ENCODE measurements at regions not wholly inside any gene's neighbourhood (a gene's known extent, or its start where the extent isn't known, plus 50 kb on each side); places are given as distances from the start of the nearest gene placed in this dataset.
A peak's percentile ranks its signal among the peaks of the same experiment; 100 is the strongest.

- DNase-seq, result no peak
Observed at GRCh38 chr7:3236268-3236667, 64.8 kb upstream of the SDK1 start.

DNA sequence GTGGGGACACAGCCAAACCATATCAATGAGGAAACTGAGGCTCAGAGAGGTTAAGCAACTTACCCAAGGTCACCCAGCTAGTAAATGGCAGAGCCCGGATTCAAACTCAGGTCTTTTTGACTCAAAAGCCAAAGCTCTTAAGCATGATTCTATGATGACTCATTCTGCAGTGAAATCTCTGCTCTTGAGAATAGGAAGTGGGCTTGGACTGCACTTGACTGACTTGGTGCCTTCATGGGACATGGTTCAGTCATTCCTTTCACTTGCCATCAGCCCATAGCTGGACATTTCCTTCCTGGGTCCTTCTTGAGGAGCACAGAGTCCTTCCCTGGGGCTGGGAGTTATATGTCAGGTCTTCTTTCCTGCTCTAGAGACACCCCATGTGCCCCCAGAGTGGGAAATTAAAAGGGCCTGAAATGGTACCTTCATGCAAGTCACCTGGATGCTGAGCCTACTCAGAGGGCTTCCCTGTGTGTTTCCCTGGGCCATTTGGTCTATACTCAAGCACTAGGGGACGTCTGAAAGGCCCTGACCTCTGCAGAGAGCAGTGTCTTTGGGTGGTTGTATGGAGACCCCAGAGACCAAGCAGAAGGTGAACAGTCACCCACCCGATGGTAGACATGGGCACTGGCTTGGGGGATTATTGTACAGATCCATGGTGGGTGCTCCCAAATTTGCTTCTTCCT, 62.4 kb upstream of the SDK1 start:
- no peak for DNase-seq

- DNase-seq, result no peak
Observed at GRCh38 chr7:3239291-3239691, 61.8 kb upstream of the SDK1 start.

DNA sequence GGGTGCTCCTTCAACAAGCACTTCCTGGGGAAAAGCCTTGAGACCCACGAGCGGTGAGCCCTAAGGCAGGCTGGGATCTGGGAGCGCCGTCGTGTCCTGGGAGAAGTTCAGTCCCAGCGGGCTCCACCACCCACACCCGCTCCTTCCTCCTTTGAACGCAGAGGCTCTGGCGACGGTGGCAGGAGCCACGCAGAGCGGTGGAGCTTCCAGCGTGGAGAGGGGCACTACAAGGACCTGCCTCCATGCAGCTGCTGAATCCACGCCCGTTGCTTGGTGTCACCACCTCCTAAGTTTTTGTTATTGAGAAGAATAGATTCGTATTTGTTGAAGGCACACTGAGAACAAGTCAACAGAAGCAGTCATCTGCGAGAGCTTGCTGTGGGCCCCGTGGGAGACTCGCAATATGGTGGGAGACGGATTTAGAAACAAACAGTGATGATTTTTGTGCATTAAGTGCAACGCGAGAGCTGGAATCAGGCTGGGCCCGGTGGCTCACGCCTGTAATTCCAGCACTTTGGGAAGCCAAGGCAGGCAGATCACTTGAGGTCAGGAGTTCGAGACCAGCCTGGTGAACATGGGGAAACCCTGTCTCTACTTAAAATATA, 60.1 kb upstream of the SDK1 start:
- DNase-seq, result no peak

GRCh38 chr7:3241686-3242258, 59.3 kb upstream of the SDK1 start:
- no peak for DNase-seq

GRCh38 chr7:3242398-3242972, 58.6 kb upstream of the SDK1 start:
- DNase-seq, result no peak

DNA sequence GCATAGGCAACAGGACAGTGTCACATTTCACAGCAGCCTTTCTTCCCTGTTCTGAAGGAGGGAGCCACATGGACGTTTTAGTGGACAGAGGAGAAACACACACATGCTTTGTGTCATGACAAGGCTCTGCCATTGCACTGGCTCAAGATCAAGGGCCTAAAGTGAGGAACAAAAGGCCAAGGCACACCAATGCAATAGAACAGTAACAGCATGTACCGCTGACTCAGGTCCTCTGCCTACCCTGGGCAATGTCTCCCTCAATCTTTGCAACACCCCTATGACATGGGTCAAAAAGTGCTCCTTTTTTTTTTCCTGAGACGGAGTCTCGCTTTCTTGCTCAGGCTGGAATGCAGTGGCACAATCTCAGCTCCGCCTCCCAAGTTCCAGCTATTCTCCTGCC, 57.8 kb upstream of the SDK1 start:
- no peak for DNase-seq

DNA sequence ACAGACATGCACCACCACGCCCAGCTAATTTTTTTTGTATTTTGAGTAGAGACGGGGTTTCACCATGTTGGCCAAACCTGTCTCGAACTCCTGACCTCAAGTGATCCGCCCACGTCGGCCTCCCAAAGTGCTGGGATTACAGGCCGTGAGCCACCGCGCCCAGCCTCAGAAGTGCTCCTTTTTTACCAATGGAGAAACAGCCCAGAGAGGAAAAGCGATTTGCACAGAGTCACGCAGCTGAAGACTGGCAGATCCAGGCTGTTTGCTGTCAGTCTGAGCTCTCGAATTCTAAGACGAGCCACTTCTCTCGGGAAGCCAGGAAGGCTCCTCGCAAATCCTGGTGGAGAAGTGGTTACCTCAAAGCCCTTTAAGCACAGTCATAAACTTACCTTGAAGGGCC, 57.4 kb upstream of the SDK1 start:
- no peak for DNase-seq

DNA sequence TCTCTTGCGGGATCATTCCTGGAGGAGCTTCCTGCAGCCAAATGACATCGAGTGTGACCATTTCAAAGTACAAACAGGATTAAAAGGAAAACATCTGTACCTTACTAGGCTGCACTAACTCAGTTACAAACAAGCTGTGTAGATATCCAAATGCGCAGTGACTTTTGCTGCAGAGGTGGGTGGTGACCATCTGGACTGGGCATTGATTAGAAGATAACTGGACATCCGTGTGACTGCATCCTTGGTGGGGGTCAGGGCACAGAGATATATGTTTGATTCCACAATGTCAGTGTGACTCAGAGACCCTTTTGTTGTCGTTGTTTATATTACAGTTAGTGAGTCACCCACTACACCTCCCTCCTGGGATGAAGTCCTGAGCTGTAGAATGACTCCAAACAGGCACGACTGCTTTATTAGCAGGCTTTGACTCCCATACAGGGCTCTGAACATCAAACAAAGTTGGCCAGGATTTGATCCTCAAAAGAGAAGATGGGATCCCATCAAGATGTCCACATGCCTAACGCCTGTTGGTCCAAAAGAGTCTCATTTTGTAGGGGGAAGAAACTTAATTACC, 56.7 kb upstream of the SDK1 start:
- DNase-seq, result peak; percentile 43

GRCh38 chr7:3245077-3245476, 56.0 kb upstream of the SDK1 start:
- no peak for DNase-seq

DNA sequence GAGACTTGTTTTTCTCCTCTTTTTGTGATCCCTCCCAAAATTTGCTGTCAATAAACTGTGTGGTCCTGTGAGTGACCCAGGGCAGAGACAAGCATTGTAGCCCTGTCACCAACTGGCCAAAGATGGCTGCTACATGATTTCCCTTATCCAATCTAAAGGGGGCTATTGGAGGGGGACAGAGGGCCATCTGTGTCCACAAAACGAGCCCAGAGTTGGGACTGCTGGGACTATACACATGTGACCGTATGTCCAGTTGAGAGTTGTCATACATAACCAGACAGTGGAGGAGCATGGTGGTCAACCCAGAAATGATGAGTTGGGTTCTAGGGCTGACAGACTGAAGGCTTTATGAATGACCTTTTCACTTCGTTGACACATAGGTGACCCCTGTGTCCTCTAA, 55.3 kb upstream of the SDK1 start:
- no peak for DNase-seq

- peak; percentile 86 for DNase-seq
Observed at GRCh38 chr7:3246127-3246526, 54.9 kb upstream of the SDK1 start.

DNA sequence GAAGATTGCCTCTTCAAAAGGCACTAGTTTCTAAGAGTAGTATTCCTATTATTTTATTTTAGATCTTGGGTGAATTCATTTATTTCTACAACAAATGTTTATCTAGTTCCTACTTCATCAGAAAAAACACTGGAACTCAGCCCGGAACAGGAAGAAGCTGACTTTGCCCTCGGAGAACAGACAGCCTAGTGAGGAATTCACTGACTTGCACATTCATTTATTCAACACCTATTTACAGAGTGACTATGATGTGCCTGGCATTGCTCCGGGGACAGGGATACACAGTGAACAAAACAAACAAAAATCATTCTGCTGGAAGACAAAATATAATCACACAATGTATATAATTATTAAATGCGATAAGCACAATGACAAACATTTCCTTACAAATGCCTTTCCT, 54.4 kb upstream of the SDK1 start:
- DNase-seq, result no peak

DNA sequence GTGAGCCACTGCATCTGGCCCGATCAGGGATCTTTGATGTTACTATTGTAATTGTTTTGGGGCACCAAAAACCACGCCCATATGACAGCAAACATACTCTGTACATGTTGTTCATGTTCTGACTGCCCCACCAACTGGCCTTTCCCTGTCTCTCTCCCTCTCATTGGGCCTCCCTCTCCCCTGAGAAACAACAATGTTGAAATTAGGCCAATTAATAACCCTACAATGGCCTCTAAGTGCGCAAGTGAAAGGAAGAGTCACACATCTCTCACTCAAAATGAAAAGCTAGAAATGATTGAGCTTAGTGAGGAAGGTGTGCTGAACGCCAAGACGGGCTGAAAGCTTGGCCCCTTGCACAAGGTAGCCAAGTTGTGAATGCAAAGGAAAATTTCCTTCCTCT, 50.3 kb upstream of the SDK1 start:
- no peak for DNase-seq
